ENCODE measurements at regions not wholly inside any gene's neighbourhood (a gene's known extent, or its start where the extent isn't known, plus 50 kb on each side); places are given as distances from the start of the nearest gene placed in this dataset.

GRCh38 chr17:77516902-77517301, 376.1 kb downstream of the SEC14L1 start:
- intact Hi-C loops (cut with DNase I; ENCODE audit: low total_unique reads), result no loop called here
- H3K27me3 ChIP-seq, result no peaks in the 10 kb centered on the region
- no peaks in the 10 kb centered on the region for H3K9me3 ChIP-seq
- DNase-seq, result no peak
- H3K36me3 ChIP-seq, result no peaks in the 10 kb centered on the region
- no peak for TF ChIP-seq CTCF (IDR thresholded peaks at IDR 0.05)
- no peak for TF ChIP-seq POLR2A (IDR thresholded peaks at IDR 0.05)
- H3K4me3 ChIP-seq, result no peak overlapping the region
- H3K27ac ChIP-seq, result no peak overlapping the region
- no peaks in the 10 kb centered on the region for H3K4me1 ChIP-seq

- H3K36me3 ChIP-seq, result no peaks in the 10 kb centered on the region
- peak in 1 of 2 donors; percentile 7 for DNase-seq
- H3K27me3 ChIP-seq, result no peaks in the 10 kb centered on the region
- intact Hi-C loops (cut with DNase I; ENCODE audit: low total_unique reads), result loop anchor here (10.0 kb wide), 1 partner anchor 54 kb away; no protein-coding TSS in a partner anchor
- no peaks in the 10 kb centered on the region for H3K9me3 ChIP-seq
- no peaks in the 10 kb centered on the region for H3K4me1 ChIP-seq
- TF ChIP-seq POLR2A (IDR thresholded peaks at IDR 0.05), result no peak
- no peak for TF ChIP-seq CTCF (IDR thresholded peaks at IDR 0.05)
- no peak overlapping the region for H3K4me3 ChIP-seq
- no peak overlapping the region for H3K27ac ChIP-seq
Observed at GRCh38 chr17:77521076-77521475, 380.3 kb downstream of the SEC14L1 start.

- no peak overlapping the region for H3K4me3 ChIP-seq
- H3K27ac ChIP-seq, result no peak overlapping the region
- intact Hi-C loops (cut with DNase I; ENCODE audit: low total_unique reads), result loop anchor here (10.0 kb wide), 1 partner anchor 51 kb away; no protein-coding TSS in a partner anchor
- peaks cover 0 to 3% of the 10 kb centered on the region in 2 donors for H3K4me1 ChIP-seq
- H3K27me3 ChIP-seq, result no peaks in the 10 kb centered on the region
- no peaks in the 10 kb centered on the region for H3K9me3 ChIP-seq
- peak in 1 of 2 donors; percentile 8 for DNase-seq
- H3K36me3 ChIP-seq, result no peaks in the 10 kb centered on the region
- TF ChIP-seq POLR2A (IDR thresholded peaks at IDR 0.05) (no peak), CTCF (IDR thresholded peaks at IDR 0.05) (no peak)
Observed at GRCh38 chr17:77523540-77523939, 382.8 kb downstream of the SEC14L1 start.

GRCh38 chr17:77526259-77526711, 385.5 kb downstream of the SEC14L1 start:
- Histone ChIP-seq H3K4me1 (peaks cover 0 to 10% of the 10 kb centered on the region in 2 donors), H3K4me3 (no peak overlapping the region), H3K27me3 (no peaks in the 10 kb centered on the region), H3K9me3 (no peaks in the 10 kb centered on the region), H3K27ac (no peak overlapping the region), H3K36me3 (no peaks in the 10 kb centered on the region)
- intact Hi-C loops (cut with DNase I; ENCODE audit: low total_unique reads), result loop anchor here (10.0 kb wide), 1 partner anchor 49 kb away; no protein-coding TSS in a partner anchor
- TF ChIP-seq POLR2A (IDR thresholded peaks at IDR 0.05) (no peak), CTCF (IDR thresholded peaks at IDR 0.05) (no peak)
- DNase-seq, result no peak

GRCh38 chr17:77526728-77527350, 386.1 kb downstream of the SEC14L1 start:
- H3K36me3 ChIP-seq, result no peaks in the 10 kb centered on the region
- H3K27me3 ChIP-seq, result no peaks in the 10 kb centered on the region
- H3K4me1 ChIP-seq, result peaks cover 0 to 10% of the 10 kb centered on the region in 2 donors
- H3K27ac ChIP-seq, result no peak overlapping the region
- no peaks in the 10 kb centered on the region for H3K9me3 ChIP-seq
- TF ChIP-seq POLR2A (IDR thresholded peaks at IDR 0.05), result no peak
- TF ChIP-seq CTCF (IDR thresholded peaks at IDR 0.05), result no peak
- no peak overlapping the region for H3K4me3 ChIP-seq
- no peak for DNase-seq
- intact Hi-C loops (cut with DNase I; ENCODE audit: low total_unique reads), result loop anchor here (10.0 kb wide), 1 partner anchor 48 kb away; no protein-coding TSS in a partner anchor
